ENCODE measurements at regions not wholly inside any gene's neighbourhood (a gene's known extent, or its start where the extent isn't known, plus 50 kb on each side); places are given as distances from the start of the nearest gene placed in this dataset.

- Histone ChIP-seq H3K27me3 (no peaks in the 10 kb centered on the region), H3K27ac (no peak overlapping the region), H3K36me3 (no peaks in the 10 kb centered on the region), H3K9me3 (no peaks in the 10 kb centered on the region), H3K4me3 (no peak overlapping the region), H3K4me1 (ENCODE audit: insufficient read depth) (no peaks in the 10 kb centered on the region)
- TF ChIP-seq POLR2A (IDR thresholded peaks at IDR 0.05) = no peak
- no peak for TF ChIP-seq CTCF (IDR thresholded peaks at IDR 0.05)
- no peak for TF ChIP-seq EP300 (IDR thresholded peaks at IDR 0.05)
- intact Hi-C loops (cut with DNase I) = loop anchor here in 1 of 4 donors (5.0 kb wide), 1 partner anchor 182 kb away; no protein-coding TSS in a partner anchor
- no peak for DNase-seq
- 65 to 71% (median 70%) methylated on average over 2 of the region's 2 CpGs for WGBS, 3 donors
Observed at GRCh38 chr7:95694334-95694733, 78.0 kb upstream of the DYNC1I1 start.

- Histone ChIP-seq H3K4me3 (no peak overlapping the region), H3K27ac (no peak overlapping the region), H3K9me3 (no peaks in the 10 kb centered on the region), H3K4me1 (ENCODE audit: insufficient read depth) (no peaks in the 10 kb centered on the region), H3K27me3 (no peaks in the 10 kb centered on the region), H3K36me3 (no peaks in the 10 kb centered on the region)
- no peak for TF ChIP-seq CTCF (IDR thresholded peaks at IDR 0.05)
- no peak for TF ChIP-seq POLR2A (IDR thresholded peaks at IDR 0.05)
- TF ChIP-seq EP300 (IDR thresholded peaks at IDR 0.05) = no peak
- WGBS, 3 donors = 67 to 76% (median 75%) methylated on average over 5 of the region's 5 CpGs
- intact Hi-C loops (cut with DNase I) = loop anchor here in 1 of 4 donors (5.0 kb wide), 1 partner anchor 181 kb away; no protein-coding TSS in a partner anchor
- no peak for DNase-seq
Observed at GRCh38 chr7:95693551-95694333, 78.6 kb upstream of the DYNC1I1 start.

- intact Hi-C loops (cut with DNase I) = loop anchor here in 1 of 4 donors (5.0 kb wide), 1 partner anchor 179 kb away; no protein-coding TSS in a partner anchor
- no peaks in the 10 kb centered on the region for H3K9me3 ChIP-seq
- no peak for DNase-seq
- H3K27me3 ChIP-seq = no peaks in the 10 kb centered on the region
- H3K4me3 ChIP-seq = no peak overlapping the region
- H3K27ac ChIP-seq = no peak overlapping the region
- H3K36me3 ChIP-seq = no peaks in the 10 kb centered on the region
- TF ChIP-seq POLR2A (IDR thresholded peaks at IDR 0.05) (no peak), CTCF (IDR thresholded peaks at IDR 0.05) (no peak)
- WGBS, 3 donors = 71 to 87% (median 72%) methylated on average over 4 of the region's 4 CpGs
- H3K4me1 ChIP-seq (ENCODE audit: insufficient read depth) = no peaks in the 10 kb centered on the region
Observed at GRCh38 chr7:95691464-95691863, 80.9 kb upstream of the DYNC1I1 start.

- TF ChIP-seq CTCF (IDR thresholded peaks at IDR 0.05) = peak in 2 of 3 donors; percentile 66 to 72
- no peak for TF ChIP-seq EP300 (IDR thresholded peaks at IDR 0.05)
- no peaks in the 10 kb centered on the region for H3K4me1 ChIP-seq (ENCODE audit: insufficient read depth)
- 1 to 3% (median 3%) methylated on average over 3 of the region's 3 CpGs for WGBS, 3 donors
- intact Hi-C loops (cut with DNase I) = loop anchor here in 1 of 4 donors (5.0 kb wide), 1 partner anchor 178 kb away; no protein-coding TSS in a partner anchor
- H3K36me3 ChIP-seq = no peaks in the 10 kb centered on the region
- no peak for DNase-seq
- H3K27ac ChIP-seq = no peak overlapping the region
- no peak overlapping the region for H3K4me3 ChIP-seq
- no peaks in the 10 kb centered on the region for H3K27me3 ChIP-seq
- H3K9me3 ChIP-seq = no peaks in the 10 kb centered on the region
Observed at GRCh38 chr7:95690367-95690947, 81.9 kb upstream of the DYNC1I1 start.

Measured in ovary (tissue), 7 donors.